Right kidney (tissue), 1 donor: ENCODE measurements at regions not wholly inside any gene's neighbourhood (a gene's known extent, or its start where the extent isn't known, plus 50 kb on each side); places are given as distances from the start of the nearest gene placed in this dataset.
"Not testable (repeated sequence)": the region's sequence is repeated elsewhere in the genome, so short reads cannot be mapped to it uniquely, and the experiment has no call there.

Experiments
- DNase-seq: peaks from one replicate; pipeline ENCODE4 v3.0.0-alpha.2; 2016

DNA sequence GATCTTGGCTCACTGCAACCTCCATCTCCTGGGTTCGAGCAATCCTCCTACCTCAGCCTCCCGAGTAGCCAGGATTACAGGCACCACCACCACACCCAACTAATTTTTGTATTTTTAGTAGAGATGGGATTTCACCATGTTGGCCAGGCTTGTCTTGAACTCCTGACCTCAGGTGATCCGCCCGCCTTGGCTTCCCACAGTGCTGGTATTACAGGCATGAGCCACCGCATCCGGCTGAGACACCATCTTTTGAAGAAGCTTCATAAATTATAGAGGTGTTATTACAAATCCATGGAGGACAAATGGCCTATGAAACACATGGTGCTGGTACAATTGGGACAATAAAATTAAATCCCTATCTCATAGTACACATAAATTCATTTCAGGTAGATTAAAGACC is 148.1 kb upstream of the SMIM31 start:
- DNase-seq = not testable (repeated sequence)

DNA sequence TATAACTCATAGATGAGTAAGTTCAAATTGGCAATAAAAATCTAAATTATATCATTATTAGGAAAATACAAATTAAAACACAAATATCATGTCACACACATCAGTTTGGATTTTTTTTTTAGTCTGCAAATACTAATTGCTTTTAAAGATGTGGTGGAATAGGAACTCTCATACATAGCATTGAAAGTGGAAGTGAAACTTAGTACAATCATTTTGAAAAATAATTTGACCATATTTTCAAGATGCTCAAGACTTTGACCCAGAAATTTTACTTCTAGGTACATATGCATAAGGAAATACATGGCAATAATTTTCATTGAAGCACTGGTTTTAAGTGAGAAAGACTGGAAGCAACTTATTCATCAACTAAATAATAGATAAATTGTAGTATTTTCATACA is 147.5 kb upstream of the SMIM31 start:
- no peak for DNase-seq

DNA sequence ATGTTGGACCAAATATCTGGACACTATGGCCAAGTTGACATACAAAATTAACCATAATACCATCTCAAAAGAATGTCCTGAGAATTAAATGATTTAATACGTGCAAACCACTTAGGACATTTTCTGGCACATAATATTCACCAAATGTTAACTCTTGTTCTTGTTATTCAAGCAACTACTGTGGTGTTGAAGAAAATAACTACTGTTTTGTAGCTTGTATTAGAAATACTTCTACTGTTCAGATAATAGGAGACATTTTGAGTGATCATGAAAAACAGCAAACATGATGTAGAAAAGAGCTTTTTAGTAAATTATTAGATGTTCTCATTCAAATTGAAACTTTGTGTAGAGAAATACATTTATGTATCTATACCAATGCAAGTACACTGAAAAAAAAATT is 140.7 kb upstream of the SMIM31 start:
- DNase-seq = no peak

DNA sequence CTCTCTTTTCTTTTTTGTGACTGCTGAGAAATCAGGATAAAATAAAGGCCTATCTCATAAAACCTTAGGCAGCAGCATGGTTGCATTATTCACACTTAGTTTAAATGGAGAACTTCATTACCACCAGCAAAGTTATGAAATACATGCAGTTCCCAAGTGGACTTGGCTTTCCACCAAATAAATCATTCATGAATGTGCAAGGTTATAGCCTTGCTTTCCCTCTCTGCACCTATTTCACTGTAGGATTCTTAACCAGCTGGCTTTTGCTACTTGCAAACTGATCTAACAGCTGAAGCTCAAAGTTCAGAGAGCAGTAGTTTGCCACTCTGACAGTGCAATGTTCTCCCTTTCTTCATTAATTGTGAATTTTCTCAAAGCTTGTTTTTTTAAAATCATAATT is 140.1 kb upstream of the SMIM31 start:
- no peak for DNase-seq

DNA sequence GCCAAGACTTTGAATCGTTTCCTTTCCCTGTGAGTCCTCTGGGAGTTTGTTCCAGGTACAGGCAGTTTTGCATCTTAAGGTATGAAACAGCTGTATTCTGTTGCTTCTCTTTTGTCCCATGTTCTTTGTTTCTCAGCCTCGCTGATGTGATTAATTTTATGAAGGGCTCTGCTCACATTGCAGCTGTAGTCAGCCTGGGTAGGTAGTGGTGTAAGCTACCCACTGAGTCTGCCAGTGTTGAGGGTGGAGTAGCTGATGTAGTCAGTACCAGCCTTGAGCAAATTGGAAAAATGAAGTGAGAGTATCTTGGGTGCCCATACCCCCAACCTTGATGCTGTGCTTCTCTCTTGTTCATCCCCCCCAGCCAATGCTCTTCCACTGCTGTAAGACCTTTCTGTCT is 139.6 kb upstream of the SMIM31 start:
- no peak for DNase-seq

DNA sequence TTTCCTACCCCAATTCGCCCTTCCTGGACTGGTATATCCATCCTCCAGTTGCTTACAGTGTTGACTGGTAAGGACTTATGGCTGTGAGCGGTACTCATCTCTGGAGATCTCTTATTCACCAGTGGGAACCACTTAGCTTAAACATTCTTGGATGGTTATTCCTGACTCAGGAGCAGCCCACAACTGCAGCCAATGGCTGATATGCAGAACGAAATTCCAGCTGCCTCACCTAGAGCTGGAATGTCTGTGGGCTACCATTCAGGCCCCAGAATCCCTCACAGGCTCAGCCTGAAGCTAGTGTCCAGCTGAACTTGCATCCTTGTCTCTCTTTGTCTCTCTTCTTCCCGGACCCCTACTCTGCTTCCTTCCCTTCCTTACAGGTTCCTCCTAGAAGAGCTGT is 138.9 kb upstream of the SMIM31 start:
- DNase-seq = no peak

DNA sequence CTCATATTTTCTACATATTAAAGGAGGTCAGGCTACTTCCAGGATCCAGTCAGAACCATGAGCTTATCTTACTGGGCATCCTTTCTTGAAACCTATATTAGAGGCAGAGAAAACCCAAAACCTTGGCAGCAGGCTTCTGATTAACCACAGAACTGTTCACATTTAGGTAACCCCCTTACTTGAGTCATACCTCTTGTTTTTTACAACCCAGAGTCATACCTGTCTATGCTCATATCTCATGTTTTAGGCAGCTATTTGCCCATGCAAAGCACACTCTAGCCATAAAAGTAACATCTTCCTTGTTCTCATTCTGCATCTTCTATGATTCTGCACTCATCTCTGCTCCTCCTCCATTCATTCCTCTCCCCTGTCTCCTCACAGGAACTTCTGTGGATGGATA is 138.0 kb upstream of the SMIM31 start:
- no peak for DNase-seq

DNA sequence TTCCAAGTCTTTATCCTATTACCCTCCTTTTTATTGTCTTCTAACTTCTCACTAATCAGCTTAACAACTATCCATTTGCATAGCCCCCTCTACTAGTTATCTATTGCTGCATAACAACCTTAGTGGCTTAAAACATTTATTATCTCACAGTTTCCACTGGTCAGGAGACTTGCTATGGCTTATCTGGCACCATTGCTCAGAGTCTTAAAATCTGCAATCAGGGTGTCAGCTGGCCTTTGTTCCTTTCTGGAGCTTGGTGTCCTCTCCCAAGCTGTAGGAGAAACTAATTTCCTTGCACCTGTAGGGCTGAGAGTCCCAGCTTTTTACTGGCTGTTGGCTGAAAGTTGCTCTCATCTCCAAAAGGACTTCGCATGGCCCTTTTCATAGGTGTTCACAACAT is 137.0 kb upstream of the SMIM31 start:
- no peak for DNase-seq

DNA sequence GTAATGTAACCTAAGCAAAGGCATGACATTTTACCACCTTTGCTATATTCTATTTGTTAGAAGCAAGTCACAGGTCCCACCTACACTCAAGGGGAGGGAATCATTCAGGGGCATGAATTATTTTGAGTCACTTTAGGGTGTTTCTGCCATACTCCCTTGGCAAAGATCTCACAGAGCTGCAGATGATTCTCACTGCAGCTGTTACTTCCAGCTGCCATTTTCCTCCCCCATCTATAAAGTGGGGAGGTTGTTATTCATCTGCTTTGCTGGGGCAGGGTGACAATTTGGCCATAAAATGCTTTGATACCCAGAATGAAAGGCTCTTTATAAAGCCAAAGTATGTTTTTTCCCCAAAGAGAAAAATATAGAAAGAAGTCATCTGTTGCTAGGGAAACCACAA is 136.5 kb upstream of the SMIM31 start:
- no peak for DNase-seq

DNA sequence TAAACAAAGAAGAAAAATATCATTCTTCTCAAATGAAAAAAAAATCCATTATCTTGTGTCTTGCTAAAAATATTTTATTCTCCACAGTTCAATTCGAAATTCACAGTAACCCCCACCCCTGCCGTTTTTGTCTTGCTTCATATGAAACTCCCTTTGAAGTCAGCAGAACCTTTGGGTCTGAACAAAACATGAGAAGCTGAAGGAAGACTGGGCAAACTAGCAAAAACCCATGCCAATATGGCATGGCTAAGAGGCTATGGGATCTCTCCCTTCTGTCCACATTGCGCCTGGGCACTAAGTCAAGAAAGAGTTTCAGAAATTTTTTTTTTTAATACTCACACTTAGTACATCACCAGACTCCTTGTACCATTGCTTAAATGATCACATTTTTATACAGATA is 136.0 kb upstream of the SMIM31 start:
- no peak for DNase-seq

DNA sequence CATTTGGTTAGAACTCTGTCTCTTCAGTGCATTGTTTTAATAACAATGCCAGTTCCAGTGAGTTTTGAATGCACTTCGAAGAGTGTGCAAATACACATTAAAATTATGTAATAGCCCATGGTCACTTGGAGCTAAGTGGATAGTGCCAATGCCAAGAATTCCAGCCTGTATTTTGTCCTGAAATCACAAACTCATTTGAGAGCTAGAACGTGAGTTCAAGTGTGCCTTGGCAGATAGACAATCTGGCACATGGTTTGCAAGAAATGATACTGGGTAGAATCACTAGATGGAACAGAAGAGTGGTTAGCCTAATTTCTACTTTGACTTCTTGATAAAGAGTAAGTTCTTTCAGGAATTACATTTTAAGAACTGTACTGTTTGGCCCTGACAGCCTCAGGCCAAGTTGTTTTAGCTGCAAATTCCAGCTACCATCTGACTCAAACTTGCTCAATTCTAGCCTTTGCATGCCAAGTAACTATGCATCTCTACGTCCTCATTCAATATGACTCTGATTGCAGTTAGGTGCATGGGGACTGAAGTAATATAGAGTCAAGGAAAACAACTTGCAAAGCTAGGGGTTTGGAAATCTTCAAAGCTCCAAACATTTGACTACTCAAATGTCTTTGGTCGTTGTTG is 131.9 kb upstream of the SMIM31 start:
- DNase-seq = no peak

DNA sequence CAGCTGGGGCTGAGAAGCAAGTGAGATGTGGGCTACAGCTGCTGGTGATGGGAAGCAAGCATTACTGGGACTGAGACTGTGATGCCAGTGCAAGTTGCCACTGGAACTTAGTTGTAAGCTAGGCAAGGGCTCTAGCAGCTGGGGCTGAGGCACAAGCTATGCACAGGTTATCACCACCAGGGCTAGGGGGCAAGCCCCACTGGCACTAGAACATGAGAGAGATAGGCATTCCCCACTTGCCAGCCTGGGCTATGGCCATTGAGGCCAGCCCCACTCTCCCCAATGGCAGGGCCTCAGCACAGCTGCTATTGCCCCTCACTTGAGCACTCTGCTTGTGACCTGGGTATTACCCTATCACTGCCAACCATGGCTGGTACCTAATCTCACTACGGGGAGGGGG is 130.8 kb upstream of the SMIM31 start:
- no peak for DNase-seq

DNA sequence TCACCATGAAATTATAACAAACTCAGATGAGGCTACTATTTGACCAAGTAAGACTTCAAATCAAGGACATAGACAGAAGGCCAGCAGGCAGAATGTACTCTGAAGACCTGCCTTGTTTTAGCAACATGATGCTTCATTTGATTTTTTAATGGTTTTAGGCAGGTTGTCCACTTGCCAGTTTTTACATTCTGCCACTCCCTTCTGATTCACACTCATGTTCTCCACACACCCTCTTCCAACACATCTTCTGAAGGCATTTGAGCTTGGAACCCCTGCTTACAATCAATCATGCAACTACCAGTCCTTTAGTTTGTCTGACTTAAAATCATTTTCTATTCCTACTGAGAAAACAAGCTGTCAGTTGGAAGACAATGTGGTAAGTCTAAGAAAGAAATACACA is 114.9 kb upstream of the SMIM31 start:
- DNase-seq = no peak

DNA sequence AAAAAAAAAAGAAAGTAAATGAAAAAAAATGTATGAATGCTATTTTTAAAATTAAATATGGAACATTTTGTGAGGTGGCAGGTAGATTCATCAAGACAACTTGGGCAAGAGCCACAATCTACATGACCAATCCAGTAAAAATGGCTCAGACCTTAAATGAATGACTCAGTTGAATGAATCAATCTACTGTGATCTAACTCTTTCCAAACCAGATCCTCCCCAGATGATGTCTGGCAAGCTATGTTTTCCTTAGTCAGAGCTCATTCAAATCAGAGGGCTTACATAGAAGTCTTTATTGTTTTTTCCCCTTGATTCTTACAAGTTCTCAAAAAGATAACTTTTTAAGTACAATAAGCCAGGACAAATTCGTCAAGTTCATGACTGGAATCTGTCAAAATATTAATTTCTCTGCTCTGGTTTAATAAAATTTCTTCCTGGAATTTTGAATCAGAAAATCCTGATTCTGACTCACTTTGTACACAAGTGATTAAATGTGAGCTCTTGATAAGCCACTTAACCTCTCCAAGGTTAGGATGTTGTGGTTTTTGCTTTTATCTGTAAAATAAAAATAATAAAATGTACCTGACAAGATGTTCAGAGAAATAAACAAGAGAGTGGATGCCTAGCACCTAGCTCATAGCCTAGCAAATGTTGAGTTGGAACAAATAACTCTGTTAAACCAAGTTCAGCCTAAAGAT is 105.6 kb upstream of the SMIM31 start:
- no peak for DNase-seq

DNA sequence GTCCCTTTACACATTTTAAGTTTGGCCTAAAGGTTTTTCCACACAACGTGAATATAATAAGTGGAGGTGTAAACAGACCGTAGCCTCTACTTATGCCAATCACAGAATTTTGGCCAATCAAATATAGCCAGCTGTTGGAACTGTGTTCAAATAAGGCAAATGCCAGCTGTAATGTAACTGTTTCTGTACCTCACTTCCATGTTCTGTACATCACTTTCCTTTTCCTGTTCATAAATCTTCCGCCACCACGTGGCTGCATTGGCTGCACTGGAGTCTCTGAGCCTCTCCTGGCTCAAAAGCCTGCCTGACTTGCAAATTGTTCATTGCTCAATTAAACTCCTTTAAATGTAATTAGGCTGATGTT is 105.1 kb upstream of the SMIM31 start:
- no peak for DNase-seq

DNA sequence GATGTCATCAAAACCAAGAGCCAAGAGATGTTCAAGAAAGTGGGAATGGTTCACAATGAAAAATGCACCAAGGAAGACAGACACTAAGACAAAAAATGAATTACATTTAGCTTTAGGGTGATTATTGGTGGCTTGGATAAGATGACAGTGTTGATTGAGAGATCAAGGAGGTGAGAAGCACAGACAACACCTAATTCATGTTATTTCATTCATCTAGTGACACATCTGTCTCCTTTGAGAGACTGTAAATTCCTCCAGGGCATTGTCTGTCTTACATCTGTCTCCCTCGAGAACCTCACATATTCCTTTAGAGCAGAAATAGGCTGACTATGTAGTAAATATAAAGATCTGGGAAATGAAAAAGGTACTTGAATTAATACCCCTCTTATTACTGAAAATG is 94.2 kb upstream of the SMIM31 start:
- DNase-seq = no peak

DNA sequence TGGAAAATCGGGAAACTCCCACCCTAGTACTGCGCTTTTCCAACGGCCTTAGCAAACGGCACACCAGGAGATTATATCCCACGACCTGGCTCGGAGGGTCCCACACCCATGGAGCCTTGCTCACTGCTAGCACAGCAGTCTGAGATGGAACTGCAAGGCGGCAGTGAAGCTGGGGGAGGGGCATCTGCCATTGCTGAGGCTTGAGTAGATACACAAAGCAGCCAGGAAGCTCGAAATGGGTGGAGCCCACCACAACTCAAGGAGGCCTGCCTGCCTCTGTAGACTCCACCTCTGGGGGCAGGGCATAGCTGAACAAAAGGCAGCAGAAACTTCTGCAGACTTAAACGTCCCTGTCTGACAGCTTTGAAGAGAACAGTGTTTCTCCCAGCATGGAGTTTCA is 77.8 kb upstream of the SMIM31 start:
- DNase-seq = not testable (repeated sequence)

DNA sequence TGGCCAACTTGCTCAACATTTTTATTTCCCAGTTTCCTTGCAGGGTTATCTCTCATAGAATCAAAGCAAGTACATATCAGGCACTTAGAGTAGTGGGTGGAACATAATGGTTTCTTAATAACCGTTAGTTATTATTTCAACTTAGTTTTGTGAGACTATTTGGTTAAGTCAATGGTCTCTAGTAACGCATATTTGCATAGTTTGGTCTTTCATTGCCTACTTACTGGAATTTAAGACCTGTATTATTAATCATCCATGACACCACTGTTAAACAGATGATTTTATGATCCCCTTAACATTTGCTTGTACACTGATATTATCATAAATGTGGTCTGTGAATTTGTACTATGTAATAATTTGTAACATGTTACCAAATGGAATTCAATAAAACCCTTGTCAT is 70.9 kb upstream of the SMIM31 start:
- no peak for DNase-seq

DNA sequence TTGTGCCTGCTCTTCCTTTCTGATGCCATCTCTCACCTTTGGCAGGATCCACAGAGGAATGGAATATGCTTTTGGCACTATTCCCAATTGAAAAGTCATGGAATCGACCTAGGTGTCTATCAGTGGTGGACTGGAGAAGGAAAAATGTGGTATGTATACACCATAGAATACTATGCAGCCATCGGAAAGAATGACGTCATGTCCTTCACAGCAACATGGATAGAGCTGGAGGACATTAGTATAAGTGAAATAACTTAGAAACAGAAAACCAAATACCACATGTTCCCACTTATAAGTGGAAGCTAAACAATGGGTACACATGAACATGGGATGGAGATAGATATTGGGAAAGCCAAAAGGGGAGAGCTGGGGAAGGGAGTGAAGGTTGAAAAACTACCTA is 58.3 kb upstream of the SMIM31 start:
- no peak for DNase-seq

DNA sequence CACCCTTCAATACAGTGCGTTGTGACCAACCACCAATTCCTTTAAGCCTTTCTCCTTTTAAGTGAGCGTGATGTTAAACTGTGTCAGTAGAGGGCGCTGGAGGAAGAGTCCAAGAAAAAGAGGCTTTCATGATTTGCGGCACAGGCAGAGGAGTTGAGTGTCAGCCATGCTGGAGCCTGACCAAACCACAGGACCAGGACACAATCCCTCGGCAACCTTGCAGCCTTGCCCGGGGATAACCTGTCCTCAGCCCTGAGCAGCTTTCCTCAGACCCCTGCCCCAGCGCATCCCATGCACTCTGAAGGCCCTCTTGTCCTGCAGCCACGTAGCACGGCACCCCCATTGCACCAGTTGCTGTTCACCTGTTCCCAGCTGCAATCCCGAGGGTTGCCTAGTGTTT is 53.5 kb upstream of the SMIM31 start:
- DNase-seq = no peak

DNA sequence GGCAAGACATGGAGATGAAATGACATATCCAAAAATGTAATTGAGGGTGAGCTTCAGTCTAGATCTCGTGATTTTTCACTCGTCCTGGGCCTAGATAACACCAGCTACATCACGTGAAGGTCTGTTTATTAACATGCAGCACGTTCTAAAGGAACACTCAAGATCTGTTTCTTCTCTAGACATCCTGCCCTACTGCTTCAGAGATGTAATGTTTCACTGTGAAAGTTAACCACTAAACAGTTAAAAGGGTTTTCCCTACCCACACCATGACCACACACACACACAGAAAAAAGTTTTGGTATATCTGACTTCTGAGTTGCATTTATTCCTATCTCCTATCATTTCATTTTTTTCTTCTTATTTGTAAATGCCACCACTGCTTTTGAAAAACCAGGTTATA is 52.3 kb upstream of the SMIM31 start:
- no peak for DNase-seq
